ENCODE measurements at regions not wholly inside any gene's neighbourhood (a gene's known extent, or its start where the extent isn't known, plus 50 kb on each side); places are given as distances from the start of the nearest gene placed in this dataset.

DNA sequence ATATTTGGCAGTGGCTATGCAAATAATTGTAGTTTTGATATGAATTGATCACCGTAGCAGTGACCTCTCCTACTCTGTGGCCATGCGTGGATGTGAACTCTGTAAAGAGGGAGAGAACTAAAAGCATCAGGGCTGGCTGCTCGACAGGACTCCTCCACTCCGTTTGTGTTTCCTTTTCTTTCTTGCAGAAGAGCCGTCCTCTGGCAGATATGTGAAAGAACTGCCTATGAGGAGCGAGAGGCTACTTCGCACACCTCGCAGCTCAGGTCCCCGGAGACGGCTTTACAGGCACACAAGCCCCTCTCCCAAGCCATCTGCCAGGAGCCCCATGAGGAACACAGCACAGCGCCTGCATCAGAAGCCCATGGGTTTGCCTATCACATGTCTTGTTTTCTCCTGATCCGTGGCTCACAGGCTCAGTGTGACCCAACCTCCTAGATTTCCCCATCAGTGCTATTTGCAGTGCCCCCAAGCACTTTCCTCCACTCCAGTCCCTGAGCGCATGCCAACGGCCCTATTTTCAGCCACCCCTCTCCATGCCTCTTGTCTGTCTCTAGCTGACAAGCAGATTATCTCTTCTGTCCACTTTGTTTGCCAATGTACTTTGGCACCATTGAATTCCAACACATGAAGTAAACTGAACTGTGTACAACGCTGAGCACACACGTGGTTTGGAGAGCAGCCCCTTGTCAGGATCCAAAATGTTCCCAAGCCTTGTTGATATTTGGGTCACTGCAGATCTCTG is 164.3 kb upstream of the AKR1E2 start:
- no peak for DNase-seq

DNA sequence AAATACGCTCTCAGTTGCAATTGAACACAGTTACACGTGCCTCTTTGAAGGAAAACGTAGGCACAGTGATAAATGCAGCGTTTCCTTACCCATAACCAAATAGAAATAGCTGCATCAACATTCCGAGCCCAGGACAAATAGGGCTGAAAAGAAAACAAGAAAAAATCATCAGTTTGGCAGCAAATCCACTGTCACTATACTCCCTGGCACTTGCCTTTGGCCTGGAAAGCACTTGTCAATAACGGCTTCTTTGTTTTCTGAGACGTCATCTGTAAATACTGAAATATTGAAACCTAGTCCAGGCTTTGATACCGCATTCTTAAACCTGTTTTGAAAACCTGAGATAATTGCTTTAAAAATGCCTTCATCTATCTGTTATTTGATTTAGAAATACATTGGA is 167.2 kb upstream of the AKR1E2 start:
- DNase-seq, result no peak

DNA sequence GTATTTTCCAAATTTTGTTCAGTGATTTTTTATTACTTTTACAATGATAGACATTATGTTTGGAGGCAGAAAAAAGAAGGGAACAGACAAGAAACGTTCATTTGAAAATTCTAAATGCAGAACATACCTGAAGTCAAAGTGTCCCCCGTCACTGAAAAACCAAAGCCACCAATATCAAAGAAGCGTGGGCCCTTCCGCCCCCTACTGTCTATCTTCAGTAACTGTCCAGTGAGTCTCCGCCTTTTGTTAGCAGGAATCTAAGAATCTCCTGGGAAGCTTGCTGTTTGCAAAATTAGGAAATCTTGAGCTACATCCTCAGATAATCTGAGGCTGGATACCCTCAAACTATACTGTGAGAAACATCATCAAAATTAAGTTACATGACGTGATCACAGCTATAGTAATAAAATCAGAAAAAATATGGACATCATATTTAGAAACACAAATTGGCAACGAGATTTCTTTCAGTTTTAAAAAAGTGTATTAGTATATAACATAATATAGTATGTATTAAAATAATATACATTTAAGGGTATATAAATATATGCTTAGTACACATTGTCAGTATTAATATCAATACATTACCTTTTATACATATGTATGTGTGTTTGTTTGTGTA is 169.3 kb upstream of the AKR1E2 start:
- DNase-seq, result no peak

DNA sequence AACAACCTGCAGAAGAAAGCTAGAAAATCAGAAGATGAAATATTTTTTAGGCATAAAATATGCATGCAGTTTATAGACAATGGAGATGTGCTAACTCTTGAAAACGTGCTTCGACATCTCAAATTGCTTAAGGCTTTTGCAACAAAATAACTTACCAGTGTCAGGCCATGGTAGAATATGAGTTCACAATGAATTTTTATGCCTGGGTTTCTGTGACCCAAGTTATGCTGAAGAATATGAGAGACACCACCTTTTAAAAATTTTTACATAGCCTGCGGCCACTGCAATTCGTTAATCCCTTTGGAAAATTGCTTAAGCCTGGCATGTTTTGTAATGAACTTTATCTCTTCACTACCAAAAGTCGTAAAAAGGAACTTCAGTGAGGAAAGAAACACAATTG is 170.1 kb upstream of the AKR1E2 start:
- no peak for DNase-seq

DNA sequence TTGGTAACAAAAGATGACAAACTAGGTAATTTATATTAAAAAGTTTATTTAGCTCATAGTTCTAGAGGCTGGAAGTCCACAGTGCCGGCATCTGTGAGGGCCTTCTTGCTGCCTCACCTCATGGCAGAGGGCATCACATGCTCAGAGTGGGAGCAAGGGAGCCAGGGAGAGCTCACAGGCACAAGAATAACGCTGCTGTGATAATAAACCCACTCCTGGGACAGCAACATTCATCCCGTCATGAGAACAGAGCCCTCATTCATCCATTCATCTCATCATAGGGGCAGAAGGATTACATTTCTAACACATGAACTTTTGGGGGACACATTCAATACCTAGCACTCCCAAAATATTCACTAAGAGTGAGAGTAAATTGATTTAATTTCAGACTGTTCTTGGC is 170.6 kb upstream of the AKR1E2 start:
- DNase-seq, result no peak

DNA sequence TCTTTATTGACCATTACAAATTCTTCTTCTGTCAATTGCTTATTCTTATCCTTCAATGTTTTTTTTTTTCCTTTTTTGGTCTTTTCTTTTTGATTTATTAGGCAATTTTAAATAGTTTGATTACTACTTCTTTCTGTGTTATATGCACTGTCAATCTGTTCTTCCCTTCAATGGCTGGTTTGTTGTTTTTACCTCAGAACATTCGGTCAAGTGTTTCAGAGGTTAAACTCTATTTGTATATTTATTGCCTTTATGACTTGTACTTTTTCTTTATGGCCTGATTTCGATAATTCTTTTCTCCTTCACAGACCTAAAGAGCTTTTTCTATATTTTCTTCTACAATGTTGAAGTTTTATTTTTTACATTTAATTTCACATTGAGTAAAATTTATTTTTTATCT is 171.5 kb upstream of the AKR1E2 start:
- DNase-seq, result no peak

DNA sequence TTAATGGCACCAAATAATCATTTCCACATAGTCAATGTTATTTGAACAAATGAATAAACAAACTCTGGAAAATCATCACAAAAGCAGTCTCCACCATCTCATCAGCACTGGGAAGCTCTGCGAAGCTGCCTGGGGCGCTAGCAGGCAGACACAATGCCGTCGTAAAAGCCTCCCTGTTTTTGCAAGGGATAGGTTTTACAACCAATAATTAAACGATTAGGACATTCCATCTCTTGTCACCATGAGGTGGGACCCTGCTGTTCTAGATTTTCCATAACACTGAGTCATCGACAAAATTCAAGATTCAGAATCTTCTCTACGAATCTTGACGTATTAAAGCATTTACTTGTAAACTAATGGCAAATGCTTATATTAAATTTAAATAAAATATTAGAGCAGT is 172.8 kb upstream of the AKR1E2 start:
- no peak for DNase-seq

DNA sequence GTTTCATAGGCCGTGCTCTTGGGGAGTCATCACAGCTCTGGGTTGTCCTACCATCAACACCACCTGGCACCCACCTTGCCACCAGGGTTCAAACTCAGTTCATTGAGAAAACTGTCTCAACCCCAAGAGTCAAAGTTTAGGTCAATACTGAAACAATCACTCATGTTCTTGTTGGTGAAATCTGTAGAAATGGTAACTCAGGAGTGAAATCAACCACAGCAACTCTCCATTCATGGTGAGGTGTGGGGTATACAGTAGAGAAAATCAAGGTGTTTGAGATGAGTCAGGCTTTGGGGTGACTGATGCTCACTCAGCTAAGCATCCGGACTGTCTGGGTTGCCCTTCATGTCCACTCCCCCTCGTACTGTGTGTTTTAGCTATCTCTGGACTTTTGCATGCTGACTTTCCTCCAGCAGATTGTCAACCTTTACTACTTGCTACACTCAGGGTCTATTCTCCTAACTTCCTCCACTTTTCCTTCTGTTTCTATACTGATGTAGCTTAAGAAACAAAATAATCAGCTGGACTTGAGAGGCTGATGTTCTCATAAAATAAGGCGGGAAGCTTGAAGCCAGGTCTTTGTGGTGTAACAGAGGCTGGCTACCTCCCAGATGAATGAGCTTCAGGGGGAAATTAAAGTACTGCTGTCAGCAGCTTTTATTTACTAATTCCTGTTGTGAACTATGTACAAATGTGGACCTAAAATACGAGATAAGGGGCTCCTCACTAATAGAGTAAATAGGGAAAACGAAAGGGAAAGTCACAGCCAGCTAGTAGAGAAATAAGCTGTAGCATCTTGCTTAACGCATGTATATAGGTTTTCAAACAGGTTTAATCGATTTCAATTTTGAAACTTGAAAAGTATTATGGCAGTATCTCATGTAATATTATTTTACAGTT is 173.6 kb upstream of the AKR1E2 start:
- no peak for DNase-seq

DNA sequence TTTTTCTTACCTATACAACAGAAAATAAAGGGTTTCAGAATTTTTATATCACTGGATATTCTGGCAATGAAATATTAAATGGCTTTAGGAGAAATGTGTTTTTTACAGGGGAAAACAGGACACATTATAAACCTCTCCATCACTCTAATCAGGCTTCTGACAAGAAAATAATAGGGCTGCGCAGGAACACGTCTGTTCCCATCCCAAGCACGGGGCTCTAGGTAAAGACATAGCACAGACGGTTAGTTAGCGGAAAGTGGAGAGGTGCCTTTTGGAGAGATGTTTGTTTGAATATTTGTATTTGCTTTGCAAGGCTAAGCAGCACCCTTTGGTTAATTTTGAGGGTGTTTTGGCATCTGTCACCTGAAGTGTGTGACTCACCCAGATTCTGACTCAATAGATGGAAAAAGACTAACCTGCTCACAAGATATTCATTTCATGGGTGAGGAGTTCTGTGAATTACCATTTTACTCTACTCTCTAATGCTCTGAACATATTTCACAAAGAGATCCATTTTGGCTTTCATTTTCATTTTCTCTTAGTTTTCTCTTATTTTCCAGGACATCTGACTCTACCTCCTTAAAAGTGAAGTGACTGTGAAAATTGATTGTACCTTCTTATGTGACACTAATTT is 174.5 kb upstream of the AKR1E2 start:
- no peak for DNase-seq

DNA sequence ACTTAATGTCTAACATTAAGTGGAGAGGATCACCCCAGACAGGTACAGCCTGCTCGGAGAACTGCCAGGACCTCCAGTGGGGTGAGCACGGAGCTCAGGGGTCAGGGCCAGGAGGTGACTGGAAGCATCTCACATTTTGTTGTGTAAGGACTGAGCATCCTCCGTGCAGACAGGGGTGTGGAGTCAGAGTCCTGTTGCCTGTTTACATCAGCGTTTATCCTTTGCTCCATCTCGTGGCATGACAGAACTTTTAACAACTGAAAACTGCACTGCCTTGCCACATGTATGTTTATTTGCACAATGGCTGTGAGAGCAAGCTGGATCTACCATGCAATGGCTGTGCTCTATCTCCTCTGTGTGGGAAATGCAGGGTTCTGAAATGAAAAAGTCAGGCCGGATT is 175.4 kb upstream of the AKR1E2 start:
- no peak for DNase-seq

DNA sequence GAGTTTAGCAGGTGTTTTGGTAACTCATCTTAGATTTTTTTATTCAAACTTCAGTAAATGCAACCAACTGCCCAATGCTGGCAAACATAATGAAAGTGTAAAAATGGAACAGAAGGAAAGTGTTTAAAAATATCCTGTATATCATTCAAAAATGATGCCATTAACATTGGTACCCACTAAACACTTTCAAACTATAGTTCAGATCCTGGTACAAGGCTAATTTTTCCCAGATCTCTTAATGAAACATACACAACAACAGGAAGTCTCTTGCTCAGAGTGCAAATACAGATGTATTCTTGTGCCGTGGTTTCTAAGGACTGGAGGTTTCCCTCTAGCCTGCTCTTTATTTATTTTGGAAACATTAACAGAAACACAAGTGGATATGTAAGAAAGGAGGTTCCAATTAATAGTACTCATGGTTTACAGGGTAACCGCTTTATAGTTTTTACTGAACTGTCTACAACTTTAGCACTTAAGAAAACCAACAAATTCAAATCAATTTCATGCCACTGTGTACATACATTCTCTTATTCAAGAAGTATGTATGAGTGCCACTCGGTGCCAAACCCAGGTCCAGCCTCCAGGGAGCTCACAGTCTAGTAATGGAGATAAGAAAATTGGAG is 176.0 kb upstream of the AKR1E2 start:
- DNase-seq, result no peak

DNA sequence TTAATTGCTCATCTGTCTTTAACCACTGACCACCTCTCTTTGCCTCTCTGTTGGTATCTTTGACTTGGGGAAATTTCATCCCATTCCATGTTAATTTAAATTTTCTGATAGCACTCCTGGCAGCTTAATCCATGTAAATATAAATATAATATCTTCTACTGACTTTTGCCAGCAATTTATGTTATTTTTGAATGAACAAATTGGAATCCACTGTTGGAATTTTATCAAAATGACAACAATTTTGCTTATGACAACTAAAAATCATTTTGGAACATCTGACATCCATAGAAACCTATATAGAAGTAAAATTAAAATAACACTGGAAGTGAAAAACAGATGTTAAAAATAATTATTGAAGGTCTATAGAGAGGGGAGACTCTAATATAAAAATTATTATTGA is 176.5 kb upstream of the AKR1E2 start:
- DNase-seq, result no peak

DNA sequence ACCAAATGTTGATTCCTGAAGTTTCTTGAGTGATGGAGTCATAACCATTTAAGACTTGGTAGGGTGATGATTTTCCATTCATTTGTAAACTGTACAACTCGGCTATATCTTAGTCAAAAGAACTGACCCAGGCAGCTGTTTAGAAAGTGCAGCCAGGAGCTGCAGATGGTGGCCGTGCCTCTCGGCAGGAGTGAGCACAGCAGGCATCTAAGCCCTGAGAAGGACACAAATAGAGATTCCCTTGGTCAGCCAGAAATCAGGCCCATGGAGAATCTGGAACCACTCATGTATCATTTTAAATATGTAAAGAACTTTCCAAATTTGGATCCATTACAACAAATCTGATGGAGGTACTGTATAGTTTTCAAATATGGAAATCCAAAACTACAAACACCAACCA is 177.0 kb upstream of the AKR1E2 start:
- no peak for DNase-seq

DNA sequence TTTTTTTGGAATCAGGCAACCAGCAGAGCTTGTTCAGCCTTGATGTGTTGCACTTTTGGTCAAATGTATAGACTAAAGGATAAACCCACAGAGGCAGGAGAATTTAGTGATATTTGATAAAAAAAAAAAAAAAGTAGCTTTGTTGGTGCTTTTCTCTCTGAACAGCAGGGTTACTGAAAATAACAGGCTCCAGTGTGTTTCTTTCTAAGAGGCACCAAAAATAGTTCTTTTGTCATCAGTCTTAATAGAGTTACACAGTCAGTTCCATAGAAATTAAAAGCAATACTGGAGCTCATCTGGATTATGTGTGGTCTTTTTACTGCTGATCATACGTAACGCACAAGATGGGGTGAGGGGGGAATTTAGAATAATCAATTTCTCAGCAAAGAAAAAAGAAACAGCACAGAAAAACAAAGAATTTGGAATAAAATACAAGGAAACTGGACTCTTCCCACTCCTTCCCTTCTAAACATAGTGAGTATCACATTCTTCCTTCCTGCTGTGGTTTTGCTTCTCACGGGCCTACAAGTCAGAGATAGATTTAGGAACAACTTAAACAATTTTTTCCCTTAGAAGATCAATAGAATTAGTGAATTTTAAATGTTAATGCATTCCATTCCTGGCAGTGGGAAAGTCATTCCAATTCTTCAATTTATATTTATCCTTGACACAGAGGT is 178.8 kb upstream of the AKR1E2 start:
- no peak for DNase-seq

DNA sequence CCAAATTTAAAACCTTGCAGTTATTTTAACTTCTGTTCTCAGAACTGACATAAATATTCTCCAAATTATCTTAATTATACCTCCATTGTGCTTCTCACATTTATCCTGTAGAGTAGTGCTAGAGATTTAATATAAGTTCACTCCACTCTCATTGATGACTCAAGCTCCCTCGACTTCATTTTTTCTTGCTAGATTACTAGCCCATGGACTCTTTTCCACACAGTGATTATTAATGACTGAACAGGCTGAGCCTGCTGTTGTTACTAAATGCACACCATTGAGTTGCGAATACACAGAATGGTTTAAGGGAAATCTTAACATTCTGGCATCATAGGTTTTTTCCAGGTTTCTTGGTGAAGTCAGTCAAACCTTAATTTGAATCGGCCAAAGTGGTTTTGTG is 179.5 kb upstream of the AKR1E2 start:
- DNase-seq, result no peak

DNA sequence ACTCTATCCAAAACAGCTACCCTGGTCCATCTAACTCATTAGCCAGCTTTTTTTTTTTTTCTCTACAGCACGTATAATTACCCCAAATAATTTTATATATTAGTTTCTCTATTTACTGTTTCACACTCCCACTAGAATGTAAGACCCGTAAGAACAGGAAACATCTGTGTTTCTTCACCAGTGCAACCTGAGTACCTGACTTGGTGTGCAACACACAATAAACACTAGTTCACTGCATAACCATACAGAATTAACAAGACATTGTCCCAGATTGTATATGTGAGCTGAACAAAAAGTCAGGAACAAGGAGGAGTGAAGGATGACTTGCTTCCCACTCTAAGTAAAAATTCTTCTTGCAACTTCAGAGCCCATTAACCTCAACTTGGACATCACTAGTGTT is 180.2 kb upstream of the AKR1E2 start:
- no peak for DNase-seq

DNA sequence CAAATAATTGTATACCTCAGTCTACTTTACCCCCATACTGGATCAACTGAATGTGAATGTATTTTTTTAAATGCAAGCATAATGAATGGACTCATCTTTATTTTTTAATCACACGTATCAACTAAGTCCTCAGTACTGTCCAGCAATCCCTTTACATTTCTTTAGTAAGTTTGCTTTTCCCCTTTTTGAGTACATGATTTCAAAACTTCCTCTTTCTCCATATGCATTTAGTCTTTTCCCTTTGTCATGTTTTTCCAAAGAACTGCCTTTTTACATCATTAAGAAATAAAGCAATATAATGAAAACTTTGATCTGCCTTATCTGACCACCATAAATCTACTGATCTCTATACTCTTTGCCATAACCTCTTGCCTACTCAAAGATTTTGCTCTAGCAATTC is 182.5 kb upstream of the AKR1E2 start:
- DNase-seq, result no peak

DNA sequence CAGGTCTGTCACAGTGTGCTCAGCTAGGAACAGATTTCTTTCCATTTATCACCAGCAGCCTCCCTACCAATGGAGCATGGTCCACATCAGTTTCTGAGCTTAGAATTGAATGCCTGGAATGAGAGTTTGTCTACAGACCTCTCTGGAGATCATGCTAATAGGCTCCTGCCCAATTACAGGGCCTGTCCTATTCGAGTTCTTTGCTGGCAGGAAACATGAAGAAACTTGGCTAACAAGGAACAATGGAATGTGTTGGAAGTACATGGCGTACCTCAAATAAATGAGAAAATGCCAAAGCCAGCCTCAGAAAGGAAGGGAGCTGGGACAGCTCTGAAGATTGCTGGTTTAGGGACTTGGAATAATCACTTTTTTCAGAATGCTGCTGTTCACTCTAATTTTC is 186.0 kb upstream of the AKR1E2 start:
- no peak for DNase-seq

DNA sequence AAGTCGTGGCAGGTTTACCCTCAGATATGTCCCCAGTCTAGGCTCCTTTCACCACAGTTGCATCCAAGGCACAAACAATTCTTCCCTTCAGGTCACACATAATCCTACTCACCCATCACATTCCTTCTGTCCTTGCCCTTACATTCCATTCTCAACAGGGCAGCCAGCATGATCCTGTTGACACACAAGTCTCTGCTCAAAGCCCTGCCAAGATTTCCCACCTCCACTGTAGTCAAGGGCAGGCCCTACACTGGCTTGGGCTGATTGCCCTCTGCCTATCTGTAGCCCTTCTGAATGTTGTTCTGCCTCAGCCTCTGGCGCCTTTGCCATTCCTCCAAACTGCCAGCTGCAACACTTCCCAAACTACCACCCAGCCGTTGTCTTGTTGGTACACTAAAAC is 187.9 kb upstream of the AKR1E2 start:
- DNase-seq, result no peak

DNA sequence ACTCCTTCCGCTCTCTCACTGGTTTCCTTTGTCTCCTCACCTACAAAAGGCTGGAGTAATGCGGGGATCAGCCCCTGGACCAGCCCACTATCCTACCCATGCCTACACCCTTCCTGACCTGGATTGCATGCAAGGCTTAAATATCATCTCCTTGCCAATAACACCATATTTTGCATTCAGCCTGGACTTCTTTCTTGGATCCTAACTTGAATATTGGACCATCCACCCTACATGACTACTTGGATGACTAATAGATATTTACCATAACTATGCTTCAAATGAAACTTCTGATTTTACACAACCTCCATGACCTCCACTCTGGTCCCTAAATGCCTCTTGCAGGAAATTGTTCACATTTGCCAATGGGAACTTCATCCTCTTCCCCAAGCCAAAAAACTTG is 188.3 kb upstream of the AKR1E2 start:
- no peak for DNase-seq

DNA sequence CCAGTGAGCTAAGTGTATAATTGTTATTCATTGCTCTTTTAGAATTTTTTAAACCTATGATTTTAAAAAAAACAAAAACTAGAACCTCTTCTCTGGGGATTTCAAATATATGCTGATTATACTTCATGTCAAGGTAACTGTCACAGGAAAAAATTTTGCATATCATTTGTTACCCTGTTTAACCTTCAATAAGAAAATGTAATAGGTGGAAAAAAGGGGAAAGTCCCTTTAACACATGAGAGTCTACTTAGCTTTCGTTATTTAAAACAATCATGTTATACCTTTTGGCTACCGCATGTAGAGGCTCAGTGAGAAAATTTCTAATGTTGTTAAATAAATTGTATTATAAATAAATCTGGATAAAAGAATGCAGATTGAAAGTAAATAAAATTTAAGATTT is 190.1 kb upstream of the AKR1E2 start:
- no peak for DNase-seq

DNA sequence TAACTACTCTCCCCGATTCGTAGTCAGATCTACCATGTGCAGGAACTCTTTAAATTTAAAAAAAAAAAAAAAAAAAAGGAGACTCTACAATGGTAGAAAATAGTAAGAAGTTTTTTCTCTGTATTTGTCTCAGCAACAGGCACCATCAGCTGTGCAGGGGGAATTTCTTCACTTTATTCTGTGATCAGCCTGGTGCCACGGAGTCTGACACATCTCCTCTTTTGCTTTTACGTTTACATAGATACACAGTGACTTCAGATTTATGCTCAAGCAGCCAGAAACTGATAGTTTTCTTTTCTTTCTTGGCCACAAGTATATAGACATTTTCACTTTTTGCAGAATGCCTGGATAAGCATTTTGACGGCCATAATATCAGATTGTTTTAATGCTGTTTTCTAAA is 190.6 kb upstream of the AKR1E2 start:
- DNase-seq, result no peak

DNA sequence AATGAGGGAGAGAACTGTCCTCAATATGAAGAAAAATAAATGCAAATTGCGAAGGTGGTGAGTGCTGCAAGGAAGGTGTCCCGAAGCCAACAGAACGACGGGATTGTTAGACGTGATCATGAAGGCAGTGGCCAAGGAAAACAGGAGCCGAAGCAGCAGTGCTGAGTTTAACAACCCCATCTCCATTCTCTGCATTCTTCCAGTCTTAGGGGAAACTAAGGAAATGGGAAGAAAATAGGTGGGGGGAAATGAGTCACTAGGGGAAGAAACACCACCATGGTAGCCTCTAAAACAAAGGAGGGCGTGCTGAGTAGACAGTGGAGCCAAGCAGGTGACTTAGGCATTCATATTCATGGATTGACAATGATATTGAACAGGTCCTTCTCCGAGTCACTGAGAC is 192.2 kb upstream of the AKR1E2 start:
- no peak for DNase-seq

All from NCI-H1930 (cell line).